ENCODE measurements at regions not wholly inside any gene's neighbourhood (a gene's known extent, or its start where the extent isn't known, plus 50 kb on each side); places are given as distances from the start of the nearest gene placed in this dataset.

DNA sequence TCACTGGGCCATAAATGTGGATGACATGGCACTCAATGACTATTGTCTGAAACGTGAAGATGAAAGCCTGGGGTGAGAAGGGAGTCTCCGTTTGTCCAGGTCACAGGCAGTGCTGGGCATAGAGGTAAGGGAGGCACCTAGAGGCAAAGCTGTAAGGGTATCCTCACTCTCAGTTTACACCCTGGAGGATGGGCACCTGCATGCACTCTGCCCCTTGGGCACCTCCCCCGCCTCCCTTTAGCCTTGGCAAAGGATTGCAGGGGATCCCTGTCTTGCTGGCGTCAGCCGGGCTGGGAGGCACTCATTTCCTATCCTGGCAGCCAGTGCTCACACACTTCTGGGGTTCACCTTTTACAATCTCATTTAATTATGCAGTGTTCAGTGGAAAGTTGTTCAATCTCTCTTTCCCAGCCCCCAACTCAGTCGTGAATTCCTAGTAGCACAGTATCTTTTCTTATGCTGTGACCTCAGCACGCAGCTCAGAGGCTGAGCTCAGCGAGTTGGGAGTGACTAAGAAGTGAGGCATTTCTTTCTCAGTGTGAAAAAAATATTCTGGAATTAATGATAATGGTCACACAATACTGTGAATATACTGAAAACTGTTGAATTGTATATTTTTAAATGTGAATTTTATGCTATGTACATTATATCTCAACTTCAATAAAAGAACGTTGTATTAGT, 866.6 kb downstream of the BRD1 start:
- TF ChIP-seq POLR2AphosphoS5 (IDR thresholded peaks at IDR 0.05) (no peak), POLR2A (IDR thresholded peaks at IDR 0.05) (no peak)
- TF ChIP-seq, protein P1, sequence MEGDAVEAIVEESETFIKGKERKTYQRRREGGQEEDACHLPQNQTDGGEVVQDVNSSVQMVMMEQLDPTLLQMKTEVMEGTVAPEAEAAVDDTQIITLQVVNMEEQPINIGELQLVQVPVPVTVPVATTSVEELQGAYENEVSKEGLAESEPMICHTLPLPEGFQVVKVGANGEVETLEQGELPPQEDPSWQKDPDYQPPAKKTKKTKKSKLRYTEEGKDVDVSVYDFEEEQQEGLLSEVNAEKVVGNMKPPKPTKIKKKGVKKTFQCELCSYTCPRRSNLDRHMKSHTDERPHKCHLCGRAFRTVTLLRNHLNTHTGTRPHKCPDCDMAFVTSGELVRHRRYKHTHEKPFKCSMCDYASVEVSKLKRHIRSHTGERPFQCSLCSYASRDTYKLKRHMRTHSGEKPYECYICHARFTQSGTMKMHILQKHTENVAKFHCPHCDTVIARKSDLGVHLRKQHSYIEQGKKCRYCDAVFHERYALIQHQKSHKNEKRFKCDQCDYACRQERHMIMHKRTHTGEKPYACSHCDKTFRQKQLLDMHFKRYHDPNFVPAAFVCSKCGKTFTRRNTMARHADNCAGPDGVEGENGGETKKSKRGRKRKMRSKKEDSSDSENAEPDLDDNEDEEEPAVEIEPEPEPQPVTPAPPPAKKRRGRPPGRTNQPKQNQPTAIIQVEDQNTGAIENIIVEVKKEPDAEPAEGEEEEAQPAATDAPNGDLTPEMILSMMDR (IDR thresholded peaks at IDR 0.05): no peak
